ENCODE measurements at regions not wholly inside any gene's neighbourhood (a gene's known extent, or its start where the extent isn't known, plus 50 kb on each side); places are given as distances from the start of the nearest gene placed in this dataset.

DNA sequence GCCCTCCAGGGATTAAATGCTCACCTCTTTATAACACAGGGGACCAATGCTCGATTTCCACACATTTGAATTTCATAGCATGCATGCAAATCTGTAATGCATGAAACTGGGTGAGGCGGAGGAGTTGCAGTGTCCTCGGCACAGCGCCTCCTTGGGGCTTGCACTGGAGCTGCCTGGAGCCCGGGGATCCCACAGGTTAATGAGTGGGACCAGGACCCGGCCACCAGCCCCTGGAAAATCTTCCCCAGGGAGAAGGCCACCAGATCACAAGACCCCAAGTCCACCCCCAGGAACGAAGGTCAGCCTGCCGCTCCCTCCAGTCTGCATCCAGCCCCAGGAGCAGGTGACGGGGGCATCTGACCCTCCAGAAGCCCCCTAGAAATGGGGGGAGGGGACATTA, 119.1 kb downstream of the MN1 start:
- H3K36me3 Mint-ChIP-seq (ENCODE audit: low read depth), result no peaks in the 10 kb centered on the region
- no peak overlapping the region for H3K27ac Mint-ChIP-seq
- H3K4me1 Mint-ChIP-seq (ENCODE audit: low read depth), result no peaks in the 10 kb centered on the region
- intact Hi-C loops (cut with micrococcal nuclease), result no loop called here
- H3K27me3 Mint-ChIP-seq, result no peaks in the 10 kb centered on the region
- H3K9me3 Mint-ChIP-seq, result no peaks in the 10 kb centered on the region
- no peak overlapping the region for H3K4me3 Mint-ChIP-seq

DNA sequence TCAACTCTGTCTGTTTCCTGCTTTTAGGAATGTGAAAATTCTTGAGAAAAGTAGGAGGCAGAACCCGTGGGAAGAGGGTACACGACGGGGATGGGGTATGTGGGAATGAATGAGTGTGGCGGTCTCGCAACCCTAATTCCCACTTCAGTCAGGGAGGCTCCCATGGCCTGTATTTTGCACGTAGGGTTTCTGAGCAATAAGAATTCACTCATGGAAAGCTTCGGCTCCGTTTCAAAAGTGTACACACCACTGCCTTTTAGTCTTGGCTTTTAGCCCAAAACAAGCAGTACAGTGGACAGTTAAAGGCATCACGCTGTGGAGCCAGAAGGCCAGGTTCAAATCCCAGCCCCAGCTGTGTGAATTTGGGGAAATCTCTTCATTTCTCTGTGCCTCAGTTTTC, 116.7 kb downstream of the MN1 start:
- Mint-ChIP-seq H3K27me3 (no peaks in the 10 kb centered on the region), H3K4me3 (no peak overlapping the region), H3K27ac (no peak overlapping the region), H3K4me1 (ENCODE audit: low read depth) (no peaks in the 10 kb centered on the region), H3K9me3 (peaks cover 7% of the 10 kb centered on the region), H3K36me3 (ENCODE audit: low read depth) (no peaks in the 10 kb centered on the region)
- intact Hi-C loops (cut with micrococcal nuclease), result no loop called here

DNA sequence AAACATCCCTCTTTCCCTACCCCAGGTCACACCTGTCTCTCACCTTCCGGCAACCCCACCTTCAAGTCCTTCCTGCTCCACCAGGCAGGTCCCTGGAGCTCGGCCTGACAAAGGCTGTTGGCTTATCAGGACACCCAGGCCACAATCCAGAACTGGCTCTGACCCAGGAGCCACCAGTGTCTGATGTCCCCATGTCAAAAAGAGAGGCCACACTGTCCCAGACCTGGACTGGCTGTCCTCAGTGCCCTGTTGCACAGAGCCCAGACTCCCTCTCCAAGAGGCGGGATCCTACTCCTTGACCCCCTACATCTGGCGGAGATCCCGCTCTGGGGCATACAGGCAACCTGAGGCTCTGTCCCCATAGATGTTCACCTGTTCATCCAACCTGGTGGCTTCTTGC, 116.0 kb downstream of the MN1 start:
- intact Hi-C loops (cut with micrococcal nuclease), result no loop called here
- H3K4me3 Mint-ChIP-seq, result no peak overlapping the region
- no peaks in the 10 kb centered on the region for H3K36me3 Mint-ChIP-seq (ENCODE audit: low read depth)
- H3K27ac Mint-ChIP-seq, result no peak overlapping the region
- no peaks in the 10 kb centered on the region for H3K4me1 Mint-ChIP-seq (ENCODE audit: low read depth)
- H3K9me3 Mint-ChIP-seq, result peaks cover 7% of the 10 kb centered on the region
- no peaks in the 10 kb centered on the region for H3K27me3 Mint-ChIP-seq

DNA sequence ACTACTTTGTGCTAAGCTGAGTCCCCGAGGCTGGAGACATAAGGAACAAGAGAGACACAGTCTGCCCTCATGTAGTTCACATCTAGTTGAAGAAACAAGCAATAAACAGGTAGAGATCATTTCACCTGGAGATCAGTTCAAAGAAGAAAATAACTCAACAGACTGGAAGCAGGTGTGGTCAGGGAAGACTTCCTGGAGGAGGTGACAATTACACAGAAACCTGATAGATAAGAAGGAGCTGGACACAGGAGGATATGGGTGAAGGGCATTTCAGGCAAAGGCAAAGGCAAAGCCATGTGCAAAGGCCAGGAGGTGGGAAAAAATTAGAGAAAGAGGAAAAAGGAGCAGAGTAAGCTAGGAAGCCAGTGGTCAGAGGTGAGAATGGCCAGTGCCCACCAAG, 115.6 kb downstream of the MN1 start:
- no peak overlapping the region for H3K4me3 Mint-ChIP-seq
- H3K36me3 Mint-ChIP-seq (ENCODE audit: low read depth), result no peaks in the 10 kb centered on the region
- H3K4me1 Mint-ChIP-seq (ENCODE audit: low read depth), result no peaks in the 10 kb centered on the region
- no peaks in the 10 kb centered on the region for H3K27me3 Mint-ChIP-seq
- H3K27ac Mint-ChIP-seq, result no peak overlapping the region
- intact Hi-C loops (cut with micrococcal nuclease), result no loop called here
- H3K9me3 Mint-ChIP-seq, result peaks cover 7% of the 10 kb centered on the region

DNA sequence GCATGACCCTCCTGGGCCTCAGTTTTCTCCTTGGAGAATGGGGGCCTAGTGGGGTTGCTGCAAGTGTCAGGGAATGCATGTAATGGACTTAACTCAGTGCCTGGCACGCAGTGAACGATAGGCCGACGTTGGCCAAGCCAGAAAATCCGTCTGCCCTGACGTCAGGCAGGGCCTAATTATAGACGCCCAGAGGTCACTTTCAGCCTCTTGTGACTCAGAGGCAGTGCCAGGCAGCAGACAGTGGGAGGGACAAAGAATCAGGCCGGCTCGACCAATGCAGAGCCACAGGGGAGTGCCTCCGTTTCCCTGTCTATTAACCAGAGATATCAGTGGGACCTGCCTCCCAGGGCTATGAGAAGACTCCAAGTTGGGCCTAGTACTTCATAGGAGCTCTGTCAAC, 115.0 kb downstream of the MN1 start:
- Mint-ChIP-seq H3K36me3 (ENCODE audit: low read depth) (no peaks in the 10 kb centered on the region), H3K4me1 (ENCODE audit: low read depth) (no peaks in the 10 kb centered on the region), H3K27ac (no peak overlapping the region), H3K27me3 (no peaks in the 10 kb centered on the region), H3K9me3 (peaks cover 7% of the 10 kb centered on the region), H3K4me3 (no peak overlapping the region)
- intact Hi-C loops (cut with micrococcal nuclease), result no loop called here

DNA sequence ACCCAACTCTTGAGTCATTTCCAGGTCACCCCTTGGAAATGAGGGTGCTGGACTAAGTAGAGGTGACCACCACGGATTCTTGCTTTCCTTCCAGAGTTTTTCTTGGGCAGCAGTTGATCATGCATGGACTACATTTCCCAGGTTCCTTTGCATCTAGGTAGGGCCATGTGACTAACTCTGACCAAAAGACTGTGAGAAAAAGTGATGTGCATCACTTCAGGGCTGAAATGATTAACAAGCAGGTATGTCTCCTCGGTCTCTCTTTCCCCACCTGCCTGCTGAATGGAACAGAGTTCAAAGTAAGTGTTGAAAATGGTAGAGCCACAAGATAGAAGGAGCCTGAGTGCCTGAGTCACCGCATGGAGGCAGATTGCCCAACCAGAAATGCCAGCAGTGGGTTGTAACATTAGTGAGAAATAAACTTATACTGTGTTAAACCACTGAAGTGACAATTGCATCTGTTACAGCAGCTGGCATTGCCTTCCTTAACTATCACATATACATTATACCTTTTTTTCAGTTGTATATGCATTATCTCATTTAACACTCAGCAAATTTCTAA, 113.5 kb downstream of the MN1 start:
- Mint-ChIP-seq H3K36me3 (ENCODE audit: low read depth) (no peaks in the 10 kb centered on the region), H3K4me1 (ENCODE audit: low read depth) (no peaks in the 10 kb centered on the region), H3K27ac (no peak overlapping the region), H3K4me3 (no peak overlapping the region), H3K27me3 (no peaks in the 10 kb centered on the region), H3K9me3 (peaks cover 7% of the 10 kb centered on the region)
- intact Hi-C loops (cut with micrococcal nuclease), result no loop called here

DNA sequence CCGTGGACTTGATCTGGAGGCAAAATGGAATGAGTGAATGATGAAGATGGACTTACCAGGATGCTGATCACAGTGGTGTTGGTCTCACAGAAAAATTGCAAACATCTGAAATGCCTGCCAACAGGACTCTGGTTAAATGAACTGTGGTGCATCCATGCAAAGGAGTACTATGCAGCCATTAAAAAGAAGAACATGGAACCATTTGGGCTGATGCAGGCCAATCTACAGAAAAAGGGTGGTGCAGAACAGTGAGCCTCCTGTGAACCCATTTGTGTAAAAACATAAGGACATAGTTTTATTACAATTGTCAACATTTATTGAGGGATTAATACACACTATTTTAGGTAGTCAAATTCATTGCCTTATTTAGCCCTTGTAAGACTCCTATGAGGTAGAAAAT, 111.9 kb downstream of the MN1 start:
- H3K9me3 Mint-ChIP-seq, result peaks cover 7% of the 10 kb centered on the region
- no peak overlapping the region for H3K27ac Mint-ChIP-seq

DNA sequence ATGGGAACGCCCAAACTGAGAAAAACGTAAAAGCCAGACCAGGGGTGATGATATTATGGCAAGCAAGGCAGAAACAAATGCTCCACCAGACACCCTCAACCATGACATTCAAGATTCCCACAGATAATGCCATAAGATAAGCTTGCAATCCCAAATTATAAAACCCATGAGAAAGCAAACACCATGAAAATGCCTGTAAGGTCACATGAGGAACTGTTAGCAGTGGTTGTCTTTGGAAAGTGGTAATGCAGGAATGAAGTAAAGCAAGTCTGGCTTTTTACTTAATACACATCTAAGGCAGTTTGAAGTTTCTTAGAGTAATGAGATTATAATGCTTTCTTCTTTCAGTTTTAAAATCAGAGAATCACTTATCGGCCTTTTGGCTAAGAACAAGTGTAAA, 111.0 kb downstream of the MN1 start:
- H3K27me3 Mint-ChIP-seq, result no peaks in the 10 kb centered on the region
- intact Hi-C loops (cut with micrococcal nuclease), result no loop called here
- no peak overlapping the region for H3K4me3 Mint-ChIP-seq
- H3K36me3 Mint-ChIP-seq (ENCODE audit: low read depth), result no peaks in the 10 kb centered on the region
- no peak overlapping the region for H3K27ac Mint-ChIP-seq
- H3K9me3 Mint-ChIP-seq, result peaks cover 7% of the 10 kb centered on the region
- H3K4me1 Mint-ChIP-seq (ENCODE audit: low read depth), result no peaks in the 10 kb centered on the region

More for the DNA sequence above, 111.9 kb downstream of the MN1 start:
- Mint-ChIP-seq H3K4me3 (no peak overlapping the region), H3K27me3 (no peaks in the 10 kb centered on the region), H3K4me1 (ENCODE audit: low read depth) (no peaks in the 10 kb centered on the region), H3K36me3 (ENCODE audit: low read depth) (no peaks in the 10 kb centered on the region)
- intact Hi-C loops (cut with micrococcal nuclease), result no loop called here

DNA sequence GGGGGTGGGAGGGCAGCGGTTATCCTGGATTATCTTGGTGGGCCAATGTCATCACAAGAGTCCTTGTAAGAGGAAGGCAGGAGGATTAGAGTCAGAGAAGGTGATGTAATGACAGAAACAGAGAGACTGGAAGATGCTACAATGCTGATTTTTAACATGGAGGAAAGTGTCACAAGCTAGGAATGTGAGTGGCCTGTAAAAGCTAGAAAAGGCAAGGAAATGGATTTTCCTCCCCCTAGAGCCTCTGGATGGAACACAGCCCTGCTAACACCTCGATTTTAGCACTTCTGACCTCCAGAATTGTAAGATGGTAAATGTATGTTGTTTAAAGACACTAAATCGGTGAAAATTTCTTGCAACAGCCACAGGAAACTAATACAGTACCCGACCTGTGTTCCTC, 109.3 kb downstream of the MN1 start:
- Mint-ChIP-seq H3K4me1 (ENCODE audit: low read depth) (peaks cover 2% of the 10 kb centered on the region), H3K27ac (no peak overlapping the region), H3K36me3 (ENCODE audit: low read depth) (no peaks in the 10 kb centered on the region), H3K27me3 (no peaks in the 10 kb centered on the region), H3K4me3 (no peak overlapping the region), H3K9me3 (peaks cover 11% of the 10 kb centered on the region)
- intact Hi-C loops (cut with micrococcal nuclease), result no loop called here

DNA sequence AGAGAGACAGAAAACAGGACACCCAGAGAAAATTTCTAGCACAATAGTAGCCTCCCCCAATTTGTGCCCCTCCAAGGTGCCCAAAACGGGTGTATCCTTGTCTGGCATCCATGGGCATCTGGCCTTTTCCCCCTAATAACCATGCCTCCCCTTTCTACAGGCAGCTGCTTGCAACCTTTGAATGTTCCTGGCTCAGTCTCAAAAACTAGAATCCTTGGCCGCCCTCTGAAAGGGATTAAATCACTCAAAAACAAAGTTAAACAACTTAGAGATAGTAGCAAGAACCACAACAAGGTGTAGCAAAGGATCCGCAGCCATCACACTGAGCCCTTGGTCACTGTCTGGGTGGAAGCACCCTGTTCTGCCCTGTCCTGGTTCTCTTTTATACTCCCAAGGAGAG, 105.6 kb downstream of the MN1 start:
- H3K27me3 Mint-ChIP-seq, result peaks cover 2% of the 10 kb centered on the region
- H3K4me1 Mint-ChIP-seq (ENCODE audit: low read depth), result peaks cover 5% of the 10 kb centered on the region
- H3K27ac Mint-ChIP-seq, result no peak overlapping the region
- H3K4me3 Mint-ChIP-seq, result no peak overlapping the region
- intact Hi-C loops (cut with micrococcal nuclease), result no loop called here
- H3K9me3 Mint-ChIP-seq, result peaks cover 12% of the 10 kb centered on the region
- no peaks in the 10 kb centered on the region for H3K36me3 Mint-ChIP-seq (ENCODE audit: low read depth)

DNA sequence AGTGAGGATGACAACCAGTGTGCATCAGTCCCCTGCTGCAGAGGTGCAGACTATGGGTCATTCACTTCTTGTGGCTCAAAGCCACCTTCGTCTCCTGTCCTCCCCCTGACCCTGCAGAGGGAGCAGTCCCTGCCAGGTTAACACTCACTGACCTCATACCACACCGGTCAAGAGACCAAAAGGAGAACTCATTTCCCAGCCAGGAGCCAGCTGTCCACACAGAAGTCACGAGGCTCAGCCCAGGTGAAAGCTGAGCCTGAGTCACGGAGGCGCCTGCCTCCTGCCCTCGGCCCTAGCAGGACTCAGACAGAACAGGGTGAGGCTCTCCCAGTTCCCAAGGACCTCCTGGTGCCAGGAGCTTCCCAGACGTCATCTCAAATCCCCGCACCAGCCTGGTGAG, 103.7 kb downstream of the MN1 start:
- H3K27ac Mint-ChIP-seq, result no peak overlapping the region
- no peaks in the 10 kb centered on the region for H3K36me3 Mint-ChIP-seq (ENCODE audit: low read depth)
- H3K27me3 Mint-ChIP-seq, result peaks cover 2% of the 10 kb centered on the region
- no peak overlapping the region for H3K4me3 Mint-ChIP-seq
- intact Hi-C loops (cut with micrococcal nuclease), result no loop called here
- H3K4me1 Mint-ChIP-seq (ENCODE audit: low read depth), result peaks cover 5% of the 10 kb centered on the region
- peaks cover 12% of the 10 kb centered on the region for H3K9me3 Mint-ChIP-seq

Measured in dendritic cell treated with granulocyte-macrophage colony-stimulating factor and Interleukin-4, amounts not matched to agents 40 ng/mL and 50 ng/mL, for 4 days (primary cell).